Ovary (tissue), 7 donors: ENCODE measurements at regions not wholly inside any gene's neighbourhood (a gene's known extent, or its start where the extent isn't known, plus 50 kb on each side); places are given as distances from the start of the nearest gene placed in this dataset.

ENCODE experiments used
- DNase-seq, 5 donors: peaks; one replicate each; pipeline ENCODE4 v3.0.0-alpha.2; 2019 to 2020
- H3K27ac ChIP-seq, 2 donors: fragments of 200-600 bp; one replicate each; pipeline versions ENCODE4 v1.5.1 to v1.8.0; 2019 to 2022
- H3K27me3 ChIP-seq: fragments of 200-600 bp; one replicate; pipeline ENCODE4 v1.8.0; 2022
- H3K36me3 ChIP-seq: fragments of 200-600 bp; sonication (generic); one replicate; pipeline ENCODE4 v1.5.1; 2019
- H3K4me1 ChIP-seq: one replicate; pipeline ENCODE4 v1.8.1; 2013; ENCODE audit warnings: mild to moderate bottlenecking, moderate library complexity; ENCODE audit not compliant: insufficient read depth
- H3K4me3 ChIP-seq: fragments of 200-600 bp; sonication (generic); one replicate; pipeline ENCODE4 v1.5.1; 2017
- H3K9me3 ChIP-seq, 2 donors: fragments of 200-600 bp in 1 of 2; sonication (generic) in 1 of 2; one replicate each; pipeline versions ENCODE4 v1.5.1 to v1.8.1; 2013 to 2019; ENCODE audit warnings: mild to moderate bottlenecking in 1 of 2, moderate library complexity in 1 of 2
- CTCF ChIP-seq, 3 donors: fragments of 450-650 bp in 2 of 3; fragments of 200-600 bp in 1 of 3; IDR thresholded peaks; one replicate each; pipeline versions ENCODE4 v1.5.1 to v1.8.0; 2016 to 2022; ENCODE audit warnings: antibody characterized with exemption in 3 of 3, mild to moderate bottlenecking in 1 of 3
- EP300 ChIP-seq: sonication (generic); formaldehyde crosslinking; IDR thresholded peaks from one replicate; pipeline ENCODE4 v1.6.1; 2017; ENCODE audit warnings: antibody characterized with exemption
- POLR2A ChIP-seq: fragments of 450-650 bp; IDR thresholded peaks from one replicate; pipeline ENCODE4 v1.6.1; 2017; ENCODE audit warnings: antibody characterized with exemption, mild to moderate bottlenecking, moderate library complexity
- whole genome bisulfite sequencing, 3 donors: extraction: QIAGEN DNeasy Blood & Tissue Kit in 1 of 3; methylation state at CpG; one replicate each; pipeline versions ENCODE4 v1.1.5 to v1.1.7; 2013 to 2017; 5-methylcytosine and 5-hydroxymethylcytosine counted together
- intact Hi-C, 4 donors: fragments of 100-400 bp; cut with DNase I; formaldehyde crosslinking; loops; one replicate each; pipeline versions ENCODE4 v1.11.0 to v1.15.1; 2022 to 2023
- donor health status: DM: no; HTN: no; CAD: no; lungs with moderate emphysema.
- donor health status: DM: no; HTN: no; CAD: no.
- donor health status: Bipolar disorder and iron deficiency.
- donor health status: DM: no; HTN: no; CAD: no.
- donor health status: DM: yes; HTN: yes; CAD: no.

- Histone ChIP-seq H3K4me1 (no peaks in the 10 kb centered on the region), H3K9me3 (no peaks in the 10 kb centered on the region), H3K4me3 (no peak overlapping the region), H3K27ac (no peak overlapping the region), H3K27me3 (no peaks in the 10 kb centered on the region), H3K36me3 (no peaks in the 10 kb centered on the region)
- intact Hi-C loops: loop anchor here in 1 of 4 donors (2.0 kb wide), 1 partner anchor 61 kb away; no protein-coding TSS in a partner anchor
- WGBS, 3 donors: 95 to 98% (median 97%) methylated on average over 6 of the region's 6 CpGs
- peak in 3 of 5 donors; percentile 1 to 3 (median 1) for DNase-seq
- TF ChIP-seq POLR2A (no peak), EP300 (no peak), CTCF (IDR thresholded peaks at IDR 0.05) (no peak)
Observed at GRCh38 chr6:170047823-170048222, 243.1 kb downstream of the DLL1 start.

- H3K27ac ChIP-seq: no peak overlapping the region
Observed at GRCh38 chr6:170046791-170047626, 243.9 kb downstream of the DLL1 start.

GRCh38 chr6:170045981-170046667 is 244.8 kb downstream of the DLL1 start:
- 77 to 82% (median 80%) methylated on average over 33 of the region's 33 CpGs for WGBS, 3 donors
- H3K27me3 ChIP-seq: no peaks in the 10 kb centered on the region
- H3K36me3 ChIP-seq: no peaks in the 10 kb centered on the region
- H3K4me1 ChIP-seq: no peaks in the 10 kb centered on the region
- H3K9me3 ChIP-seq: no peaks in the 10 kb centered on the region
- no peak overlapping the region for H3K27ac ChIP-seq
- peak in 2 of 5 donors; percentile 8 to 28 for DNase-seq
- intact Hi-C loops: loop anchor here in 1 of 4 donors (2.0 kb wide), 1 partner anchor 59 kb away; no protein-coding TSS in a partner anchor
- no peak for TF ChIP-seq EP300
- no peak for TF ChIP-seq POLR2A
- no peak for TF ChIP-seq CTCF (IDR thresholded peaks at IDR 0.05)
- no peak overlapping the region for H3K4me3 ChIP-seq

More at GRCh38 chr6:170046791-170047626, 243.9 kb downstream of the DLL1 start:
- intact Hi-C loops: loop anchor here in 1 of 4 donors (2.0 kb wide), 1 partner anchor 60 kb away; no protein-coding TSS in a partner anchor
- H3K27me3 ChIP-seq: no peaks in the 10 kb centered on the region
- 79 to 83% (median 83%) methylated on average over 18 of the region's 18 CpGs for WGBS, 3 donors
- H3K4me3 ChIP-seq: no peak overlapping the region
- DNase-seq: peak in 2 of 5 donors; percentile 4 to 6
- no peaks in the 10 kb centered on the region for H3K9me3 ChIP-seq
- H3K36me3 ChIP-seq: no peaks in the 10 kb centered on the region
- no peak for TF ChIP-seq EP300
- no peak for TF ChIP-seq CTCF (IDR thresholded peaks at IDR 0.05)
- no peak for TF ChIP-seq POLR2A
- H3K4me1 ChIP-seq: no peaks in the 10 kb centered on the region

- no peaks in the 10 kb centered on the region for H3K4me1 ChIP-seq
- no peaks in the 10 kb centered on the region for H3K27me3 ChIP-seq
- DNase-seq: peak in 2 of 5 donors; percentile 4 to 7
- H3K27ac ChIP-seq: no peak overlapping the region
- intact Hi-C loops: no loop called here
- no peaks in the 10 kb centered on the region for H3K36me3 ChIP-seq
- no peaks in the 10 kb centered on the region for H3K9me3 ChIP-seq
- no peak for TF ChIP-seq EP300
- TF ChIP-seq POLR2A: no peak
- TF ChIP-seq CTCF (IDR thresholded peaks at IDR 0.05): no peak
- 73 to 82% (median 82%) methylated on average over 7 of the region's 7 CpGs for WGBS, 3 donors
- H3K4me3 ChIP-seq: no peak overlapping the region
Observed at GRCh38 chr6:170045563-170045960, 245.3 kb downstream of the DLL1 start.
